OCI-LY1 (cell line): ENCODE measurements at regions not wholly inside any gene's neighbourhood (a gene's known extent, or its start where the extent isn't known, plus 50 kb on each side); places are given as distances from the start of the nearest gene placed in this dataset.

Experiments
- H2AFZ ChIP-seq: fragments of 200-600 bp; sonication (generic), shearing (Covaris generic); 2 replicates; pipeline ENCODE4 v1.6.0; 2014; ENCODE audit warnings: antibody characterized with exemption, mild to moderate bottlenecking, low read length
- H3F3A ChIP-seq: fragments of 200-600 bp; sonication (generic), shearing (Covaris generic); 2 replicates; pipeline ENCODE4 v1.6.0; 2014; ENCODE audit warnings: mild to moderate bottlenecking, antibody characterized with exemption, low read length, moderate library complexity; ENCODE audit not compliant: insufficient read depth
- H3K27ac ChIP-seq: fragments of 200-600 bp; sonication (generic); 2 replicates; pipeline ENCODE4 v1.5.1; 2014; ENCODE audit warnings: low read length, mixed run types, mild to moderate bottlenecking, low read depth; ENCODE audit not compliant: poor library complexity, severe bottlenecking
- H3K27me3 ChIP-seq: fragments of 200-600 bp; sonication (generic); 2 replicates; pipeline ENCODE4 v1.6.0; 2014; ENCODE audit warnings: antibody characterized with exemption, mild to moderate bottlenecking, low read length, moderate library complexity; ENCODE audit not compliant: insufficient read depth
- H3K36me3 ChIP-seq: fragments of 200-600 bp; sonication (generic); 2 replicates; pipeline ENCODE4 v1.6.1; 2014; ENCODE audit warnings: mild to moderate bottlenecking, antibody characterized with exemption, low read length, moderate library complexity, mixed read lengths; ENCODE audit not compliant: insufficient read depth
- H3K4me1 ChIP-seq: fragments of 200-600 bp; sonication (generic); 2 replicates; pipeline ENCODE4 v1.5.1; 2014; ENCODE audit warnings: mild to moderate bottlenecking, low read length, moderate library complexity; ENCODE audit not compliant: insufficient read depth, severe bottlenecking
- H3K4me2 ChIP-seq: fragments of 200-600 bp; sonication (generic), shearing (Covaris generic); 2 replicates; pipeline ENCODE4 v1.6.1; 2014; ENCODE audit warnings: low read length
- H3K4me3 ChIP-seq: fragments of 200-600 bp; sonication (generic); 2 replicates; pipeline ENCODE4 v1.5.1; 2014; ENCODE audit warnings: low read length, low read depth, mild to moderate bottlenecking, mixed read lengths; ENCODE audit not compliant: poor library complexity, severe bottlenecking
- H3K79me2 ChIP-seq: fragments of 200-600 bp; shearing (Covaris generic); 2 replicates; pipeline ENCODE4 v1.6.1; 2016; ENCODE audit warnings: mixed run types, low read length, mixed read lengths; ENCODE audit not compliant: insufficient read depth
- H3K9ac ChIP-seq: fragments of 200-600 bp; sonication (generic), shearing (Covaris generic); 2 replicates; pipeline ENCODE4 v1.6.1; 2014; ENCODE audit warnings: mild to moderate bottlenecking, low read length, mixed read lengths
- H3K9me2 ChIP-seq: fragments of 200-600 bp; sonication (generic), shearing (Covaris generic); 2 replicates; pipeline ENCODE4 v1.6.1; 2014; ENCODE audit warnings: low read depth, mild to moderate bottlenecking, low read length, mixed read lengths
- H3K9me3 ChIP-seq: fragments of 200-600 bp; shearing (Covaris generic); 2 replicates; pipeline ENCODE4 v1.6.1; 2014; ENCODE audit warnings: low read length, mixed read lengths
- H4K20me1 ChIP-seq: fragments of 200-600 bp; sonication (generic), shearing (Covaris generic); 2 replicates; pipeline ENCODE4 v1.6.0; 2016; ENCODE audit warnings: mild to moderate bottlenecking, low read length; ENCODE audit not compliant: insufficient read depth
- CTCF ChIP-seq: fragments of 200-600 bp; sonication (generic), shearing (Covaris generic); IDR thresholded peaks from 2 replicates; pipeline ENCODE4 v1.5.1; 2017; ENCODE audit warnings: mild to moderate bottlenecking, antibody characterized with exemption, low read length, moderate library complexity, mixed read lengths
- EZH2 ChIP-seq: fragments of 200-600 bp; sonication (generic), shearing (Covaris generic); IDR thresholded peaks from 2 replicates; pipeline ENCODE4 v1.8.0; 2017; ENCODE audit warnings: borderline replicate concordance, mixed run types, mild to moderate bottlenecking, antibody characterized with exemption, low read length, moderate library complexity, mixed read lengths

DNA sequence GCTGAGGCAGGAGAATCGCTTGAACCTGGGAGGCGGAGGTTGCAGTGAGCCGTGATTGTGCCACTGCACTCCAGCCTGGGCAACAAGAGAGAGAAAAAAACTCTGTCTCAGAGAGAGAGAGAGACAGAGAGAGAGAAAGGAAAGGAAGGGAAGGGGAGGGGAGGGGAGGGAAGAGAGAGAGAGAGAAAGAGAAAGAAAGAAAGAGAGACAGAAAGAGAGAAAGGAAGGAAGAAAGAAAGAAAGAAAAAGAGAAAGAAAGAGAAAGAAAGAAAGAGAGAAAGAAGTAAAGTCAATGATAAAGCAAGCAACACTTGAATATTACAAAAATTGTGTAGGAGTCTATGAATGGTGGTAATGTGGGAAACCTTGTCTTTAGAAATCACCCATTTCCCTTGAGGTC is 133.6 kb upstream of the MSX2 start:
- H3K4me1 ChIP-seq, result no peaks in the 10 kb centered on the region
- no peak for TF ChIP-seq CTCF
- no peak for TF ChIP-seq EZH2
- no peaks in the 10 kb centered on the region for H3K36me3 ChIP-seq
- H3K79me2 ChIP-seq, result no peaks in the 10 kb centered on the region
- no peaks in the 10 kb centered on the region for H3K9me2 ChIP-seq
- H3K9ac ChIP-seq, result no peak overlapping the region
- H3K4me3 ChIP-seq, result no peak overlapping the region
- no peaks in the 10 kb centered on the region for H3F3A ChIP-seq
- H4K20me1 ChIP-seq, result no peaks in the 10 kb centered on the region
- H3K4me2 ChIP-seq, result no peak overlapping the region
- H3K27ac ChIP-seq, result no peak overlapping the region
- H3K9me3 ChIP-seq, result no peaks in the 10 kb centered on the region
- H3K27me3 ChIP-seq, result 0 out of 2 replicates have a peak, but pooled peaks cover 3% of the 10 kb centered on the region
- H2AFZ ChIP-seq, result no peak overlapping the region

GRCh38 chr5:174596429-174596828 is 128.0 kb upstream of the MSX2 start:
- H3K4me3 ChIP-seq, result no peak overlapping the region
- no peaks in the 10 kb centered on the region for H3K9me3 ChIP-seq
- TF ChIP-seq CTCF, result no peak
- TF ChIP-seq EZH2, result no peak
- H3F3A ChIP-seq, result no peaks in the 10 kb centered on the region
- no peak overlapping the region for H3K9ac ChIP-seq
- no peak overlapping the region for H3K27ac ChIP-seq
- no peak overlapping the region for H3K4me2 ChIP-seq
- H3K79me2 ChIP-seq, result no peaks in the 10 kb centered on the region
- H3K9me2 ChIP-seq, result no peaks in the 10 kb centered on the region
- no peaks in the 10 kb centered on the region for H3K4me1 ChIP-seq
- 0 out of 2 replicates have a peak, but pooled peaks cover 3% of the 10 kb centered on the region for H3K27me3 ChIP-seq
- H2AFZ ChIP-seq, result no peak overlapping the region
- no peaks in the 10 kb centered on the region for H4K20me1 ChIP-seq
- H3K36me3 ChIP-seq, result no peaks in the 10 kb centered on the region

DNA sequence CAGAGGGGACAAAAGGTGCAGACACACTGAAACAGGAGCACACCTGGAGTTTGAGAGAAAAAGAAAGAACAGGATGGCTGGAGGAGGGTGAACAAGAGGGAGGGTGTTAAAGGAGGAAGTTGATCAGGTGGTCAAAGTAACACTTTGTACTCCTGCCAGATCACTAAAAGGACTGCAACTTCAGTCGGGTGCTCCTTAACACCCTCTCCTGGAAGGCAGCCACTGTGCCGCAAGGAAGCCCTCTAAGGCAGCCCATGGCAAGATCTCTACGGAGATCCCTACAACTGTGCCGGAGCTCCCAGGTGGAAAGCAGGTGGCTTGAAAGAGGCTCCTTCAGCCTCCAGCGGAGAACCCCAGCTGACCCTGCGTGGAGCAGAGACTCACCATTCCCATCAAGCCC is 124.4 kb upstream of the MSX2 start:
- no peak overlapping the region for H2AFZ ChIP-seq
- H3K36me3 ChIP-seq, result no peaks in the 10 kb centered on the region
- no peak overlapping the region for H3K4me2 ChIP-seq
- no peaks in the 10 kb centered on the region for H3K79me2 ChIP-seq
- no peaks in the 10 kb centered on the region for H3K9me2 ChIP-seq
- H3K27ac ChIP-seq, result no peak overlapping the region
- no peak overlapping the region for H3K4me3 ChIP-seq
- TF ChIP-seq CTCF (no peak), EZH2 (no peak)
- H4K20me1 ChIP-seq, result no peaks in the 10 kb centered on the region
- peaks cover 3% of the 10 kb centered on the region; the same call in 1 of the 2 replicates for H3K9me3 ChIP-seq
- H3K27me3 ChIP-seq, result no peaks in the 10 kb centered on the region
- H3K9ac ChIP-seq, result no peak overlapping the region
- H3K4me1 ChIP-seq, result no peaks in the 10 kb centered on the region
- H3F3A ChIP-seq, result no peaks in the 10 kb centered on the region
